H9 (cell line): ENCODE measurements at regions not wholly inside any gene's neighbourhood (a gene's known extent, or its start where the extent isn't known, plus 50 kb on each side); places are given as distances from the start of the nearest gene placed in this dataset.

ENCODE experiments used
- DNase-seq: peaks from one replicate; pipeline ENCODE4 v3.0.0-alpha.2; 2017
- H2AFZ ChIP-seq: one replicate; pipeline ENCODE4 v1.6.1; 2013; ENCODE audit warnings: mild to moderate bottlenecking, low read length, control low read depth, moderate library complexity
- H2AK5ac ChIP-seq: 2 replicates; pipeline ENCODE4 v1.6.1; 2013; ENCODE audit warnings: low read length, control low read depth, mixed read lengths; ENCODE audit not compliant: insufficient read length
- H2BK120ac ChIP-seq: one replicate; pipeline ENCODE4 v1.6.1; 2013; ENCODE audit warnings: low read depth, mild to moderate bottlenecking, low read length, control low read depth, inconsistent platforms; ENCODE audit not compliant: poor library complexity, severe bottlenecking
- H2BK12ac ChIP-seq: 2 replicates; pipeline ENCODE4 v1.6.1; 2013; ENCODE audit warnings: low read length, control low read depth, mixed read lengths, low read depth; ENCODE audit not compliant: insufficient read length
- H2BK15ac ChIP-seq: 2 replicates; pipeline ENCODE4 v1.6.1; 2013; ENCODE audit warnings: low read depth, low read length, control low read depth
- H2BK20ac ChIP-seq: one replicate; pipeline ENCODE4 v1.6.1; 2013; ENCODE audit warnings: low read depth, mild to moderate bottlenecking, low read length, control low read depth, inconsistent platforms; ENCODE audit not compliant: poor library complexity, severe bottlenecking
- H2BK5ac ChIP-seq: 2 replicates; pipeline ENCODE4 v1.6.1; 2013; ENCODE audit warnings: low read length, control low read depth, mixed read lengths; ENCODE audit not compliant: insufficient read length
- H3K14ac ChIP-seq: 2 replicates; pipeline ENCODE4 v1.6.1; 2013; ENCODE audit warnings: low read length, control low read depth; ENCODE audit not compliant: insufficient read depth
- H3K18ac ChIP-seq: 2 replicates; pipeline ENCODE4 v1.6.1; 2013; ENCODE audit warnings: low read depth, mild to moderate bottlenecking, mixed read lengths, low read length, control low read depth; ENCODE audit not compliant: insufficient read length
- H3K23ac ChIP-seq: 2 replicates; pipeline ENCODE4 v1.6.1; 2013; ENCODE audit warnings: low read length, control low read depth, mixed read lengths, low read depth; ENCODE audit not compliant: insufficient read length
- H3K23me2 ChIP-seq: 2 replicates; pipeline ENCODE4 v1.6.1; 2013; ENCODE audit warnings: low read depth, mild to moderate bottlenecking, mixed read lengths, low read length, control low read depth; ENCODE audit not compliant: insufficient read length, poor library complexity, severe bottlenecking
- H3K27ac ChIP-seq: 2 replicates; pipeline ENCODE4 v1.5.1; 2013; ENCODE audit warnings: low read length, control low read depth, mixed read lengths, low read depth; ENCODE audit not compliant: insufficient read length
- H3K27me3 ChIP-seq: 2 replicates; pipeline ENCODE4 v1.6.1; 2013; ENCODE audit warnings: low read length, control low read depth, inconsistent platforms; ENCODE audit not compliant: insufficient read depth
- H3K4ac ChIP-seq: 2 replicates; pipeline ENCODE4 v1.6.1; 2013; ENCODE audit warnings: low read depth, mild to moderate bottlenecking, control low read depth, inconsistent platforms, low read length, moderate library complexity
- H3K4me1 ChIP-seq: 2 replicates; pipeline ENCODE4 v1.6.1; 2013; ENCODE audit warnings: low read length, control low read depth, inconsistent platforms; ENCODE audit not compliant: insufficient read depth
- H3K4me2 ChIP-seq: 2 replicates; pipeline ENCODE4 v1.6.1; 2013; ENCODE audit warnings: low read length, control low read depth, mixed read lengths; ENCODE audit not compliant: insufficient read length, insufficient read depth
- H3K56ac ChIP-seq: 2 replicates; pipeline ENCODE4 v1.6.1; 2013; ENCODE audit warnings: low read depth, mild to moderate bottlenecking, mixed read lengths, low read length, control low read depth; ENCODE audit not compliant: insufficient read length
- H3K79me1 ChIP-seq: 2 replicates; pipeline ENCODE4 v1.6.1; 2013; ENCODE audit warnings: low read depth, mild to moderate bottlenecking, moderate library complexity, low read length, control low read depth, inconsistent platforms; ENCODE audit not compliant: insufficient read depth, poor library complexity, severe bottlenecking
- H3K79me2 ChIP-seq: 2 replicates; pipeline ENCODE4 v1.6.1; 2013; ENCODE audit warnings: low read length, control low read depth, inconsistent platforms; ENCODE audit not compliant: insufficient read depth
- H3K9ac ChIP-seq: 2 replicates; pipeline ENCODE4 v1.6.1; 2013; ENCODE audit warnings: low read length, control low read depth, mixed read lengths; ENCODE audit not compliant: insufficient read length; ENCODE audit errors: extremely low read depth
- H3K9me3 ChIP-seq: one replicate; pipeline ENCODE4 v1.6.1; 2013; ENCODE audit warnings: low read depth, low read length, inconsistent platforms; ENCODE audit not compliant: control insufficient read depth
- H3T11ph ChIP-seq: one replicate; pipeline ENCODE4 v1.6.1; 2013; ENCODE audit warnings: mild to moderate bottlenecking, low read length, control low read depth, inconsistent platforms
- H4K20me1 ChIP-seq: one replicate; pipeline ENCODE4 v1.6.1; 2013; ENCODE audit not compliant: control insufficient read depth, insufficient read length, insufficient read depth
- H4K5ac ChIP-seq: 2 replicates; pipeline ENCODE4 v1.6.1; 2013; ENCODE audit warnings: low read depth, mild to moderate bottlenecking, mixed read lengths, low read length, control low read depth; ENCODE audit not compliant: insufficient read length
- H4K8ac ChIP-seq: replicated peaks from 2 replicates; pipeline ENCODE4 v1.6.1; 2013; ENCODE audit warnings: low read length, control low read depth, mixed read lengths, low read depth; ENCODE audit not compliant: insufficient read length
- H4K91ac ChIP-seq: 2 replicates; pipeline ENCODE4 v1.6.1; 2013; ENCODE audit warnings: low read depth, mild to moderate bottlenecking, moderate library complexity, mixed read lengths, low read length, control low read depth; ENCODE audit not compliant: insufficient read length
- H3K27ac Mint-ChIP-seq, 3 experiments: 2 replicates in 2 of 3; 3 replicates in 1 of 3; pipeline ENCODE4 v1.8.0; 2020 to 2021; ENCODE audit warnings: mixed read lengths in 3 of 3, mild to moderate bottlenecking in 1 of 3, moderate library complexity in 1 of 3
- H3K27me3 Mint-ChIP-seq: 2 replicates; pipeline ENCODE4 v1.8.0; 2021; ENCODE audit warnings: low read depth, mild to moderate bottlenecking, moderate library complexity, mixed read lengths
- H3K36me3 Mint-ChIP-seq, 3 experiments: 2 replicates in 2 of 3; 3 replicates in 1 of 3; pipeline ENCODE4 v1.8.0; 2020 to 2021; ENCODE audit warnings: low read depth in 3 of 3, mixed read lengths in 3 of 3; ENCODE audit not compliant: insufficient read depth in 1 of 3
- H3K4me1 Mint-ChIP-seq, 2 experiments: 2 replicates each; pipeline ENCODE4 v1.8.0; 2020; ENCODE audit warnings: mixed read lengths in 2 of 2
- H3K4me3 Mint-ChIP-seq, 2 experiments: 2 replicates in 1 of 2; 3 replicates in 1 of 2; pipeline ENCODE4 v1.8.0; 2020 to 2021; ENCODE audit warnings: mild to moderate bottlenecking in 2 of 2, mixed read lengths in 2 of 2, moderate library complexity in 1 of 2
- H3K9me3 Mint-ChIP-seq, 2 experiments: 2 replicates in 1 of 2; 3 replicates in 1 of 2; pipeline ENCODE4 v1.8.0; 2020; ENCODE audit warnings: mild to moderate bottlenecking in 2 of 2, mixed read lengths in 2 of 2, moderate library complexity in 1 of 2
- TF ChIP-seq, protein P1 (sequence below): fragments of 200-600 bp; sonication (generic); conservative IDR thresholded peaks from 3 replicates; pipeline ENCODE4 v1.8.0; 2021; ENCODE audit warnings: antibody characterized with exemption, mild to moderate bottlenecking

DNA sequence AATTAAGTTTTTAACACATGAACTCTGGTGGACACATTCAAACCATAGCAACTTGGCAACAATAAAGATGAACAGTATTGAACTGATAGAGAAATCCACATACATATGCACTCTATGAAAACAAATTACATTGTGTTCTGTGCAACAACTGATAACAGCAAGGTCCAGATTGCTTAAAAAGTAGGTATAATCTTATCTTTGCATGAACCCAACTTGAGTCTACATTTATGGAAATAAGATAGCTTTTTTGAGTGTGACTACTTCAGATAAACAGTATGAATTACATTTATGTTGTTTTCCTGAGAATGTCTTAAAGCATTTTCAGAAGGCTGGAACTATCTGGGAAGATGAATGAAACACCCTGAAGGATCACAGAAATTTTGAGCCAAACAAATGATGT is 212.6 kb upstream of the GK2 start:
- Histone ChIP-seq H2BK5ac (no peak overlapping the region), H3K9me3 (no peaks in the 10 kb centered on the region), H2AFZ (no peak overlapping the region), H3T11ph (no peak overlapping the region), H3K14ac (no peak overlapping the region), H3K79me1 (no peaks in the 10 kb centered on the region), H3K4me2 (no peak overlapping the region), H3K23me2 (no peaks in the 10 kb centered on the region), H2BK12ac (no peak overlapping the region), H3K4me1 (no peaks in the 10 kb centered on the region), H3K9ac (no peak overlapping the region), H4K91ac (no peak overlapping the region), H2BK15ac (no peak overlapping the region), H3K23ac (no peak overlapping the region), H3K27ac (no peak overlapping the region), H4K5ac (no peak overlapping the region), H2AK5ac (no peak overlapping the region), H2BK120ac (no peak overlapping the region), H3K56ac (no peak overlapping the region), H3K79me2 (no peaks in the 10 kb centered on the region), H3K18ac (no peak overlapping the region), H4K8ac (no peak overlapping the region), H3K27me3 (no peaks in the 10 kb centered on the region), H2BK20ac (no peak overlapping the region), H4K20me1 (no peaks in the 10 kb centered on the region), H3K4ac (no peak overlapping the region)
- TF ChIP-seq, protein P1, sequence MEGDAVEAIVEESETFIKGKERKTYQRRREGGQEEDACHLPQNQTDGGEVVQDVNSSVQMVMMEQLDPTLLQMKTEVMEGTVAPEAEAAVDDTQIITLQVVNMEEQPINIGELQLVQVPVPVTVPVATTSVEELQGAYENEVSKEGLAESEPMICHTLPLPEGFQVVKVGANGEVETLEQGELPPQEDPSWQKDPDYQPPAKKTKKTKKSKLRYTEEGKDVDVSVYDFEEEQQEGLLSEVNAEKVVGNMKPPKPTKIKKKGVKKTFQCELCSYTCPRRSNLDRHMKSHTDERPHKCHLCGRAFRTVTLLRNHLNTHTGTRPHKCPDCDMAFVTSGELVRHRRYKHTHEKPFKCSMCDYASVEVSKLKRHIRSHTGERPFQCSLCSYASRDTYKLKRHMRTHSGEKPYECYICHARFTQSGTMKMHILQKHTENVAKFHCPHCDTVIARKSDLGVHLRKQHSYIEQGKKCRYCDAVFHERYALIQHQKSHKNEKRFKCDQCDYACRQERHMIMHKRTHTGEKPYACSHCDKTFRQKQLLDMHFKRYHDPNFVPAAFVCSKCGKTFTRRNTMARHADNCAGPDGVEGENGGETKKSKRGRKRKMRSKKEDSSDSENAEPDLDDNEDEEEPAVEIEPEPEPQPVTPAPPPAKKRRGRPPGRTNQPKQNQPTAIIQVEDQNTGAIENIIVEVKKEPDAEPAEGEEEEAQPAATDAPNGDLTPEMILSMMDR, result no peak
- DNase-seq, result no peak
- Mint-ChIP-seq H3K36me3 (no peaks in the 10 kb centered on the region), H3K4me3 (no peak overlapping the region), H3K4me1 (peaks cover 5 to 7% of the 10 kb centered on the region in 2 experiments), H3K27ac (no peak overlapping the region), H3K9me3 (no peaks in the 10 kb centered on the region), H3K27me3 (no peaks in the 10 kb centered on the region)
